ENCODE measurements at regions not wholly inside any gene's neighbourhood (a gene's known extent, or its start where the extent isn't known, plus 50 kb on each side); places are given as distances from the start of the nearest gene placed in this dataset.

GRCh38 chr21:16078382-16078781 is 348.6 kb downstream of the USP25 start:
- TF ChIP-seq, protein P1, sequence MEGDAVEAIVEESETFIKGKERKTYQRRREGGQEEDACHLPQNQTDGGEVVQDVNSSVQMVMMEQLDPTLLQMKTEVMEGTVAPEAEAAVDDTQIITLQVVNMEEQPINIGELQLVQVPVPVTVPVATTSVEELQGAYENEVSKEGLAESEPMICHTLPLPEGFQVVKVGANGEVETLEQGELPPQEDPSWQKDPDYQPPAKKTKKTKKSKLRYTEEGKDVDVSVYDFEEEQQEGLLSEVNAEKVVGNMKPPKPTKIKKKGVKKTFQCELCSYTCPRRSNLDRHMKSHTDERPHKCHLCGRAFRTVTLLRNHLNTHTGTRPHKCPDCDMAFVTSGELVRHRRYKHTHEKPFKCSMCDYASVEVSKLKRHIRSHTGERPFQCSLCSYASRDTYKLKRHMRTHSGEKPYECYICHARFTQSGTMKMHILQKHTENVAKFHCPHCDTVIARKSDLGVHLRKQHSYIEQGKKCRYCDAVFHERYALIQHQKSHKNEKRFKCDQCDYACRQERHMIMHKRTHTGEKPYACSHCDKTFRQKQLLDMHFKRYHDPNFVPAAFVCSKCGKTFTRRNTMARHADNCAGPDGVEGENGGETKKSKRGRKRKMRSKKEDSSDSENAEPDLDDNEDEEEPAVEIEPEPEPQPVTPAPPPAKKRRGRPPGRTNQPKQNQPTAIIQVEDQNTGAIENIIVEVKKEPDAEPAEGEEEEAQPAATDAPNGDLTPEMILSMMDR (IDR thresholded peaks at IDR 0.05), result no peak
- no peak for TF ChIP-seq EP300 (IDR thresholded peaks at IDR 0.05)
